Neural cell (in vitro differentiated cells): ENCODE measurements at regions not wholly inside any gene's neighbourhood (a gene's known extent, or its start where the extent isn't known, plus 50 kb on each side); places are given as distances from the start of the nearest gene placed in this dataset.

ENCODE experiments used
- H2AFZ ChIP-seq: fragments of 200-600, 300-800 bp; sonication (generic), shearing (Covaris generic); 2 replicates; pipeline ENCODE4 v1.6.0; 2014; ENCODE audit warnings: low read depth, mild to moderate bottlenecking, antibody characterized with exemption, low read length, moderate library complexity
- H3F3A ChIP-seq: fragments of 200-600 bp; shearing (Covaris generic); 2 replicates; pipeline ENCODE4 v1.6.1; 2016; ENCODE audit warnings: mild to moderate bottlenecking, moderate library complexity, mixed read lengths, antibody characterized with exemption, low read length; ENCODE audit not compliant: insufficient read depth, poor library complexity, severe bottlenecking
- H3K27ac ChIP-seq: fragments of 200-600, 300-800 bp; sonication (generic), shearing (Covaris generic); 2 replicates; pipeline ENCODE4 v1.5.1; 2014; ENCODE audit warnings: mild to moderate bottlenecking, low read length, moderate library complexity
- H3K27me3 ChIP-seq: fragments of 300-800, 200-600 bp; sonication (generic), shearing (Covaris generic); 2 replicates; pipeline ENCODE4 v1.6.0; 2014; ENCODE audit warnings: mild to moderate bottlenecking, low read depth, low read length, moderate library complexity; ENCODE audit not compliant: insufficient read depth
- H3K36me3 ChIP-seq: fragments of 300-800, 200-600 bp; sonication (generic), shearing (Covaris generic); 2 replicates; pipeline ENCODE4 v1.5.1; 2014; ENCODE audit warnings: mild to moderate bottlenecking, antibody characterized with exemption, low read length, moderate library complexity; ENCODE audit not compliant: insufficient read depth
- H3K4me2 ChIP-seq: fragments of 300-800, 200-600 bp; sonication (generic), shearing (Covaris generic); 2 replicates; pipeline ENCODE4 v1.6.0; 2014; ENCODE audit warnings: mild to moderate bottlenecking, low read length
- H3K4me3 ChIP-seq: fragments of 300-800, 200-600 bp; sonication (generic), shearing (Covaris generic); 2 replicates; pipeline ENCODE4 v1.5.1; 2014; ENCODE audit warnings: mild to moderate bottlenecking, low read length, moderate library complexity
- H3K79me2 ChIP-seq: fragments of 200-600 bp; shearing (Covaris generic); replicated peaks from 2 replicates; pipeline ENCODE4 v1.6.0; 2014; ENCODE audit warnings: mild to moderate bottlenecking, low read length, moderate library complexity; ENCODE audit not compliant: insufficient read depth
- H3K9ac ChIP-seq: fragments of 300-800, 200-600 bp; sonication (generic), shearing (Covaris generic); 2 replicates; pipeline ENCODE4 v1.6.1; 2016; ENCODE audit warnings: mild to moderate bottlenecking, low read length, mixed read lengths
- H3K9me2 ChIP-seq: fragments of 200-600 bp; shearing (Covaris generic); 2 replicates; pipeline ENCODE4 v1.6.1; 2016; ENCODE audit warnings: mild to moderate bottlenecking, low read length, mixed read lengths; ENCODE audit not compliant: insufficient read depth
- H3K9me3 ChIP-seq: fragments of 200-600, 300-800 bp; sonication (generic), shearing (Covaris generic); 2 replicates; pipeline ENCODE4 v1.6.1; 2016; ENCODE audit warnings: mild to moderate bottlenecking, mixed run types, low read length, moderate library complexity, mixed read lengths
- H4K20me1 ChIP-seq: fragments of 200-600 bp; shearing (Covaris generic); 2 replicates; pipeline ENCODE4 v1.6.1; 2016; ENCODE audit warnings: mild to moderate bottlenecking, mixed run types; ENCODE audit not compliant: insufficient read depth
- CTCF ChIP-seq: fragments of 450-650 bp; IDR thresholded peaks from 2 replicates; pipeline ENCODE4 v1.5.1; 2014; ENCODE audit warnings: antibody characterized with exemption, mild to moderate bottlenecking, moderate library complexity; ENCODE audit not compliant: poor library complexity, severe bottlenecking
- EP300 ChIP-seq: fragments of 450-650 bp; conservative IDR thresholded peaks from 2 replicates; pipeline ENCODE4 v1.6.1; 2014; ENCODE audit warnings: antibody characterized with exemption, mild to moderate bottlenecking, moderate library complexity; ENCODE audit not compliant: poor library complexity, severe bottlenecking
- EZH2 ChIP-seq: fragments of 200-600, 300-800 bp; shearing (Covaris generic), sonication (generic); IDR thresholded peaks from 2 replicates; pipeline ENCODE4 v1.6.1; 2014; ENCODE audit warnings: antibody characterized with exemption, low read length, borderline replicate concordance, mild to moderate bottlenecking; ENCODE audit not compliant: insufficient read depth, poor library complexity, severe bottlenecking
- MXI1 ChIP-seq: fragments of 450-650 bp; conservative IDR thresholded peaks from 2 replicates; pipeline ENCODE4 v1.6.1; 2014; ENCODE audit warnings: antibody characterized with exemption, mild to moderate bottlenecking; ENCODE audit not compliant: poor library complexity, severe bottlenecking
- POLR2AphosphoS5 ChIP-seq: IDR thresholded peaks from 2 replicates; pipeline ENCODE4 v1.6.1; 2012
- RAD21 ChIP-seq: fragments of 450-650 bp; conservative IDR thresholded peaks from 2 replicates; pipeline ENCODE4 v1.6.1; 2014; ENCODE audit warnings: antibody characterized with exemption, mild to moderate bottlenecking, moderate library complexity
- REST ChIP-seq: IDR thresholded peaks from 2 replicates; pipeline ENCODE4 v1.6.1; 2012; ENCODE audit warnings: borderline replicate concordance
- SMC3 ChIP-seq: fragments of 450-650 bp; conservative IDR thresholded peaks from 2 replicates; pipeline ENCODE4 v1.6.1; 2014; ENCODE audit warnings: antibody characterized with exemption, mild to moderate bottlenecking, moderate library complexity; ENCODE audit not compliant: poor library complexity
- TAF1 ChIP-seq: IDR thresholded peaks from 2 replicates; pipeline ENCODE4 v1.6.1; 2012; ENCODE audit warnings: low read depth

- Histone ChIP-seq H3K9ac (no peak overlapping the region), H3K27me3 (no peaks in the 10 kb centered on the region), H3F3A (no peaks in the 10 kb centered on the region), H3K79me2 (no peaks in the 10 kb centered on the region), H4K20me1 (no peaks in the 10 kb centered on the region), H3K36me3 (no peaks in the 10 kb centered on the region), H3K27ac (no peak overlapping the region), H3K9me3 (no peaks in the 10 kb centered on the region), H3K4me3 (no peak overlapping the region), H3K9me2 (no peaks in the 10 kb centered on the region), H3K4me2 (no peak overlapping the region), H2AFZ (no peak overlapping the region)
- no peak for TF ChIP-seq SMC3
- no peak for TF ChIP-seq RAD21
- no peak for TF ChIP-seq POLR2AphosphoS5
- no peak for TF ChIP-seq MXI1
- TF ChIP-seq CTCF, result no peak
- no peak for TF ChIP-seq EP300
- no peak for TF ChIP-seq EZH2
- no peak for TF ChIP-seq REST
- no peak for TF ChIP-seq TAF1
Measured at GRCh38 chr11:79890272-79890671, 449.4 kb upstream of the TENM4 start.

- no peaks in the 10 kb centered on the region for H3K36me3 ChIP-seq
- H3F3A ChIP-seq, result no peaks in the 10 kb centered on the region
- H2AFZ ChIP-seq, result no peak overlapping the region
- H3K79me2 ChIP-seq, result no peaks in the 10 kb centered on the region
- no peak overlapping the region for H3K27ac ChIP-seq
- no peak overlapping the region for H3K9ac ChIP-seq
- no peak overlapping the region for H3K4me3 ChIP-seq
- H4K20me1 ChIP-seq, result no peaks in the 10 kb centered on the region
- no peaks in the 10 kb centered on the region for H3K27me3 ChIP-seq
- H3K9me2 ChIP-seq, result no peaks in the 10 kb centered on the region
- H3K9me3 ChIP-seq, result no peaks in the 10 kb centered on the region
- TF ChIP-seq MXI1, result no peak
- TF ChIP-seq REST, result no peak
- no peak for TF ChIP-seq TAF1
- no peak for TF ChIP-seq CTCF
- no peak for TF ChIP-seq RAD21
- TF ChIP-seq POLR2AphosphoS5, result no peak
- no peak for TF ChIP-seq EP300
- no peak for TF ChIP-seq SMC3
- TF ChIP-seq EZH2, result no peak
- H3K4me2 ChIP-seq, result no peak overlapping the region
Measured at GRCh38 chr11:79864882-79865281, 424.1 kb upstream of the TENM4 start.
